ENCODE measurements at regions not wholly inside any gene's neighbourhood (a gene's known extent, or its start where the extent isn't known, plus 50 kb on each side); places are given as distances from the start of the nearest gene placed in this dataset.

- ChIA-PET CTCF (no interaction called here), POLR2A (no interaction called here)
- Histone ChIP-seq H3K4me1 (ENCODE audit: control insufficient read depth in 2 of 2, insufficient read depth in 2 of 2, low read length in 2 of 2) (peaks cover 0 to 9% of the 10 kb centered on the region in 2 donors), H3K4me3 (ENCODE audit: control extremely low read depth in 1 of 5, extremely low read depth in 1 of 5, insufficient read depth in 1 of 5, low read depth in 2 of 5, low read length in 4 of 5) (no peak overlapping the region), H3K9ac (ENCODE audit: low read length) (no peak overlapping the region), H3K79me2 (ENCODE audit: control insufficient read depth, insufficient read depth, low read length) (no peaks in the 10 kb centered on the region), H3K27ac (ENCODE audit: low read length in 2 of 2) (no peak overlapping the region), H2AFZ (ENCODE audit: insufficient read depth, low read depth, low read length, poor library complexity, severe bottlenecking) (no peak overlapping the region), H4K20me1 (ENCODE audit: control insufficient read depth, insufficient read depth, low read length, poor library complexity, severe bottlenecking) (no peaks in the 10 kb centered on the region), H3K4me2 (replicated peaks; ENCODE audit: low read depth, low read length, poor library complexity, severe bottlenecking) (no peak overlapping the region), H3K36me3 (replicated peaks in 1 of 2; ENCODE audit: control extremely low read depth in 1 of 2, control insufficient read depth in 1 of 2, extremely low read depth in 1 of 2, insufficient read depth in 2 of 2, low read length in 1 of 2) (no peaks in the 10 kb centered on the region), H3K27me3 (replicated peaks in 1 of 4; ENCODE audit: control extremely low read depth in 1 of 4, control insufficient read depth in 3 of 4, insufficient read depth in 4 of 4, low read length in 3 of 4) (no peaks in the 10 kb centered on the region), H3K9me3 (ENCODE audit: control extremely low read depth in 1 of 3, control insufficient read depth in 2 of 3, insufficient read depth in 1 of 3, low read length in 2 of 3) (no peaks in the 10 kb centered on the region)
- ATAC-seq (ENCODE audit: low read depth) (no peak), DNase-seq (no peak)
- Mint-ChIP-seq H3K4me1 (no peaks in the 10 kb centered on the region), H3K27ac (no peak overlapping the region), H3K4me3 (no peak overlapping the region), H3K9me3 (ENCODE audit: insufficient read depth) (no peaks in the 10 kb centered on the region), H3K27me3 (peaks cover 5% of the 10 kb centered on the region)
- WGBS (ENCODE audit: insufficient coverage), result 63% methylated on average over 2 of the region's 4 CpGs
- TF ChIP-seq EZH2 (IDR thresholded peaks at IDR 0.05; ENCODE audit: borderline replicate concordance, insufficient read depth, low read depth, low read length, poor library complexity, severe bottlenecking), result no peak
- TF ChIP-seq CTCF (IDR thresholded peaks at IDR 0.05), result no peak
- intact Hi-C loops (cut with micrococcal nuclease), result no loop called here
These were observed 182.8 kb upstream of the ADARB2 start for GRCh38 chr10:1920127-1920526.

- H3K36me3 ChIP-seq (replicated peaks in 1 of 2; ENCODE audit: control extremely low read depth in 1 of 2, control insufficient read depth in 1 of 2, extremely low read depth in 1 of 2, insufficient read depth in 2 of 2, low read length in 1 of 2), result no peaks in the 10 kb centered on the region
- no peak overlapping the region for H3K27ac ChIP-seq (ENCODE audit: low read length in 2 of 2)
- Mint-ChIP-seq H3K9me3 (ENCODE audit: insufficient read depth) (peaks cover 2% of the 10 kb centered on the region), H3K4me1 (no peaks in the 10 kb centered on the region), H3K27ac (no peak overlapping the region), H3K4me3 (no peak overlapping the region), H3K27me3 (no peaks in the 10 kb centered on the region)
- no peaks in the 10 kb centered on the region for H3K79me2 ChIP-seq (ENCODE audit: control insufficient read depth, insufficient read depth, low read length)
- H3K4me3 ChIP-seq (ENCODE audit: control extremely low read depth in 1 of 5, extremely low read depth in 1 of 5, insufficient read depth in 1 of 5, low read depth in 2 of 5, low read length in 4 of 5), result no peak overlapping the region
- H3K4me2 ChIP-seq (replicated peaks; ENCODE audit: low read depth, low read length, poor library complexity, severe bottlenecking), result no peak overlapping the region
- no peaks in the 10 kb centered on the region for H3K27me3 ChIP-seq (replicated peaks in 1 of 4; ENCODE audit: control extremely low read depth in 1 of 4, control insufficient read depth in 3 of 4, insufficient read depth in 4 of 4, low read length in 3 of 4)
- ChIA-PET CTCF (interaction anchor here (1.3 kb wide), 1 partner anchor 491 kb away, joined by 3 read pairs; no protein-coding TSS in a partner anchor), POLR2A (no interaction called here)
- no peaks in the 10 kb centered on the region for H3K9me3 ChIP-seq (ENCODE audit: control extremely low read depth in 1 of 3, control insufficient read depth in 2 of 3, insufficient read depth in 1 of 3, low read length in 2 of 3)
- no peak overlapping the region for H2AFZ ChIP-seq (ENCODE audit: insufficient read depth, low read depth, low read length, poor library complexity, severe bottlenecking)
- WGBS (ENCODE audit: insufficient coverage), result no CpG with 5 or more reads among the region's 3 CpGs
- H3K4me1 ChIP-seq (ENCODE audit: control insufficient read depth in 2 of 2, insufficient read depth in 2 of 2, low read length in 2 of 2), result no peaks in the 10 kb centered on the region
- no peak for ATAC-seq (ENCODE audit: low read depth)
- no peak overlapping the region for H3K9ac ChIP-seq (ENCODE audit: low read length)
- DNase-seq, result no peak
- TF ChIP-seq CTCF (IDR thresholded peaks at IDR 0.05), result no peak
- no peak for TF ChIP-seq EZH2 (IDR thresholded peaks at IDR 0.05; ENCODE audit: borderline replicate concordance, insufficient read depth, low read depth, low read length, poor library complexity, severe bottlenecking)
- no peaks in the 10 kb centered on the region for H4K20me1 ChIP-seq (ENCODE audit: control insufficient read depth, insufficient read depth, low read length, poor library complexity, severe bottlenecking)
- intact Hi-C loops (cut with micrococcal nuclease), result no loop called here
These were observed 174.4 kb upstream of the ADARB2 start for GRCh38 chr10:1911771-1912170.

Data from B cell (primary cell).